Ishikawa (cell line): ENCODE measurements at regions not wholly inside any gene's neighbourhood (a gene's known extent, or its start where the extent isn't known, plus 50 kb on each side); places are given as distances from the start of the nearest gene placed in this dataset.

ENCODE experiments used
- CEBPB ChIP-seq: IDR thresholded peaks from 2 replicates; pipeline ENCODE4 v1.6.1; 2012
- CREB1 ChIP-seq: IDR thresholded peaks from 2 replicates; pipeline ENCODE4 v1.6.1; 2012; ENCODE audit warnings: low read depth
- EGR1 ChIP-seq: IDR thresholded peaks from 2 replicates; pipeline ENCODE4 v1.6.1; 2012
- EP300 ChIP-seq: IDR thresholded peaks from 2 replicates; pipeline ENCODE4 v1.6.1; 2012; ENCODE audit warnings: borderline replicate concordance
- FOXM1 ChIP-seq: IDR thresholded peaks from 2 replicates; pipeline ENCODE4 v1.6.1; 2012; ENCODE audit warnings: low read depth, borderline replicate concordance
- MAX ChIP-seq: IDR thresholded peaks from 2 replicates; pipeline ENCODE4 v1.6.1; 2012
- NFIC ChIP-seq: IDR thresholded peaks from 2 replicates; pipeline ENCODE4 v1.6.1; 2012
- RAD21 ChIP-seq: IDR thresholded peaks from 2 replicates; pipeline ENCODE4 v1.6.1; 2012; ENCODE audit warnings: low read depth
- TAF1 ChIP-seq: IDR thresholded peaks from 2 replicates; pipeline ENCODE4 v1.6.1; 2012; ENCODE audit warnings: low read depth, mild to moderate bottlenecking
- TCF12 ChIP-seq: IDR thresholded peaks from 2 replicates; pipeline ENCODE4 v1.6.1; 2012; ENCODE audit warnings: low read depth
- TEAD4 ChIP-seq: IDR thresholded peaks from 2 replicates; pipeline ENCODE4 v1.6.1; 2012
- YY1 ChIP-seq: IDR thresholded peaks from 2 replicates; pipeline ENCODE4 v1.6.1; 2012; ENCODE audit warnings: low read depth
- ZBTB7A ChIP-seq: IDR thresholded peaks from 2 replicates; pipeline ENCODE4 v1.6.1; 2012; ENCODE audit warnings: low read depth
- TF ChIP-seq, protein P1 (sequence below): IDR thresholded peaks from 2 replicates; pipeline ENCODE4 v1.6.1; 2012; ENCODE audit warnings: low read depth, mild to moderate bottlenecking
- TF ChIP-seq, protein P2 (sequence below): IDR thresholded peaks from 2 replicates; pipeline ENCODE4 v1.6.1; 2012

- no peak for TF ChIP-seq CREB1
- no peak for TF ChIP-seq RAD21
- no peak for TF ChIP-seq NFIC
- no peak for TF ChIP-seq TEAD4
- TF ChIP-seq YY1, result no peak
- no peak for TF ChIP-seq EGR1
- TF ChIP-seq MAX, result no peak
- TF ChIP-seq CEBPB, result no peak
- no peak for TF ChIP-seq TCF12
- TF ChIP-seq FOXM1, result no peak
- no peak for TF ChIP-seq ZBTB7A
- no peak for TF ChIP-seq TAF1
- TF ChIP-seq, protein P1, sequence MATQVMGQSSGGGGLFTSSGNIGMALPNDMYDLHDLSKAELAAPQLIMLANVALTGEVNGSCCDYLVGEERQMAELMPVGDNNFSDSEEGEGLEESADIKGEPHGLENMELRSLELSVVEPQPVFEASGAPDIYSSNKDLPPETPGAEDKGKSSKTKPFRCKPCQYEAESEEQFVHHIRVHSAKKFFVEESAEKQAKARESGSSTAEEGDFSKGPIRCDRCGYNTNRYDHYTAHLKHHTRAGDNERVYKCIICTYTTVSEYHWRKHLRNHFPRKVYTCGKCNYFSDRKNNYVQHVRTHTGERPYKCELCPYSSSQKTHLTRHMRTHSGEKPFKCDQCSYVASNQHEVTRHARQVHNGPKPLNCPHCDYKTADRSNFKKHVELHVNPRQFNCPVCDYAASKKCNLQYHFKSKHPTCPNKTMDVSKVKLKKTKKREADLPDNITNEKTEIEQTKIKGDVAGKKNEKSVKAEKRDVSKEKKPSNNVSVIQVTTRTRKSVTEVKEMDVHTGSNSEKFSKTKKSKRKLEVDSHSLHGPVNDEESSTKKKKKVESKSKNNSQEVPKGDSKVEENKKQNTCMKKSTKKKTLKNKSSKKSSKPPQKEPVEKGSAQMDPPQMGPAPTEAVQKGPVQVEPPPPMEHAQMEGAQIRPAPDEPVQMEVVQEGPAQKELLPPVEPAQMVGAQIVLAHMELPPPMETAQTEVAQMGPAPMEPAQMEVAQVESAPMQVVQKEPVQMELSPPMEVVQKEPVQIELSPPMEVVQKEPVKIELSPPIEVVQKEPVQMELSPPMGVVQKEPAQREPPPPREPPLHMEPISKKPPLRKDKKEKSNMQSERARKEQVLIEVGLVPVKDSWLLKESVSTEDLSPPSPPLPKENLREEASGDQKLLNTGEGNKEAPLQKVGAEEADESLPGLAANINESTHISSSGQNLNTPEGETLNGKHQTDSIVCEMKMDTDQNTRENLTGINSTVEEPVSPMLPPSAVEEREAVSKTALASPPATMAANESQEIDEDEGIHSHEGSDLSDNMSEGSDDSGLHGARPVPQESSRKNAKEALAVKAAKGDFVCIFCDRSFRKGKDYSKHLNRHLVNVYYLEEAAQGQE, result no peak
These were observed 151.9 kb downstream of the C9orf152 start for GRCh38 chr9:110056062-110056461.

DNA sequence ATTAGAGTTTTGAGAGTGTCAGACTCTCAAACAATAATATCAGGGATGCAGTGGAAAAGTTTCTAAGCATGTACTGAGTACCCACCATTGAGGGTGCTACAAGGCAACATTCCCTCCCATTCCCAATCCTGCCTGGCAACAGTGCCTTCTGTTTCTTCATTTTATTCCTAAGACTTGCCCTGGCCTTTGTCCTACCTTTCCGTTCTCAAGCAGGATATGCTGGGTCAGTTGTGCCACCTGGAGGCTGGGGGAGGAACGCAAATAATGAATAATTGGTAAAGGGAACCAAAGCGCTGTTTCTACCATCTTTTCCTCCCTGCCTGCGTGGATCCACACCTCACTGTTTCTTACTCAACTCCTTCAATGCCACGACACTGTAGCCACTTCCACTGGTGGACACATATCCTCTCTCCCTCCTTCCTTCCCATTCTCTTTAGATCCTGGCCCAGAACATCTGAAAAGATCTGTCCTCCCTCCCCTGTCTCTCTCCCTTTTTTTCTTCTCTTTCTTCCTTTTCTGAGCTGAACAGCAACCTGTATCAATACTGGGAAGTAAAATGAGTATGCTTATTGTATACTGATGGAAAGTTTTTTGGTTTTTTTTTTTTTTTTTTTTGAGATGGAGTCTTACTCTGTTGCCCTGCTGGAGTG lies 149.5 kb downstream of the C9orf152 start:
- no peak for TF ChIP-seq EP300
- TF ChIP-seq RAD21, result peak; percentile 88

- TF ChIP-seq, protein P1, result no peak
- TF ChIP-seq EP300 (no peak), TCF12 (no peak), YY1 (no peak), NFIC (no peak), FOXM1 (no peak), CEBPB (no peak), RAD21 (no peak), ZBTB7A (no peak), EGR1 (no peak), MAX (no peak), TAF1 (no peak), CREB1 (no peak), TEAD4 (no peak)
- TF ChIP-seq, protein P2, sequence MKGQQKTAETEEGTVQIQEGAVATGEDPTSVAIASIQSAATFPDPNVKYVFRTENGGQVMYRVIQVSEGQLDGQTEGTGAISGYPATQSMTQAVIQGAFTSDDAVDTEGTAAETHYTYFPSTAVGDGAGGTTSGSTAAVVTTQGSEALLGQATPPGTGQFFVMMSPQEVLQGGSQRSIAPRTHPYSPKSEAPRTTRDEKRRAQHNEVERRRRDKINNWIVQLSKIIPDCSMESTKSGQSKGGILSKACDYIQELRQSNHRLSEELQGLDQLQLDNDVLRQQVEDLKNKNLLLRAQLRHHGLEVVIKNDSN, result no peak
These were observed 148.5 kb downstream of the C9orf152 start for GRCh38 chr9:110059461-110059860.

DNA sequence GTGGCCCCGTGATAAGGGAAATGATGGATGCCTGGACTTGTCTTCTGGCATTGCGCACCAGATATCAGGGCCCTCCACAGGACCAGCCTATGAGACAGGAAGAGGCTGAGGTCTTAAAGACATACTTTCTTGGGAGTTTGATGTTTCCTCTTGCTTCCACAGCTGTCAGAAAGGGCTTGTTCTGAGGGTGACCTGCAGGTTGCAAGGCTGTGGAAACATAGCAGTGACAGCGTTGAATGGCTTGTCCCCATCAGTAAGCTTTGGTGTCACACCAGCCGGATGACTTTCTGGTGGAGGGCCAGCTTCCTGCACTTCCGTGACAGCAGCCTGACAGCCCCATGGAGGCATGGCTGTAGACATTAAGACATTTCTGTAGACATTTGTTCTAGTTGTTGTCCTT lies 143.2 kb downstream of the C9orf152 start:
- TF ChIP-seq, protein P2, result no peak

DNA sequence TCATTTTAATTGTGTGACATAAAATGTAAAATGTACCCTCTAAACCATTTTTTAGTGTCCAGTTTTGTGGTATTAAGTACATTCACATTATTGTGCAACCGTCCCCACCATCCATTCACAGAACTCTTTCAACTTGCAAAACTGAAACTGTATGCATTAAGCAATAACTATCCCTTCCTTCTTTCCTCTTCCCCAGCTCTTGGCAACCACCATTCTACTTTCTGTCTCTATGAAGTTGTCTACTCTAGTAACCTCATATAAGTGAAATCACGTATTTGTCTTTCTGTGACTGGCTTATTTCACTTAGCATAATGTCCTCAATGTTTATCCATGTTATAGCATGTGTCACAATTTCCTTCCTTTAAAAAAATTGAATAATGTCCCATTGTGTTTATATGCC lies 142.4 kb downstream of the C9orf152 start:
- TF ChIP-seq TCF12, result no peak
- no peak for TF ChIP-seq YY1
- TF ChIP-seq, protein P2, result no peak
- no peak for TF ChIP-seq NFIC
- no peak for TF ChIP-seq MAX

DNA sequence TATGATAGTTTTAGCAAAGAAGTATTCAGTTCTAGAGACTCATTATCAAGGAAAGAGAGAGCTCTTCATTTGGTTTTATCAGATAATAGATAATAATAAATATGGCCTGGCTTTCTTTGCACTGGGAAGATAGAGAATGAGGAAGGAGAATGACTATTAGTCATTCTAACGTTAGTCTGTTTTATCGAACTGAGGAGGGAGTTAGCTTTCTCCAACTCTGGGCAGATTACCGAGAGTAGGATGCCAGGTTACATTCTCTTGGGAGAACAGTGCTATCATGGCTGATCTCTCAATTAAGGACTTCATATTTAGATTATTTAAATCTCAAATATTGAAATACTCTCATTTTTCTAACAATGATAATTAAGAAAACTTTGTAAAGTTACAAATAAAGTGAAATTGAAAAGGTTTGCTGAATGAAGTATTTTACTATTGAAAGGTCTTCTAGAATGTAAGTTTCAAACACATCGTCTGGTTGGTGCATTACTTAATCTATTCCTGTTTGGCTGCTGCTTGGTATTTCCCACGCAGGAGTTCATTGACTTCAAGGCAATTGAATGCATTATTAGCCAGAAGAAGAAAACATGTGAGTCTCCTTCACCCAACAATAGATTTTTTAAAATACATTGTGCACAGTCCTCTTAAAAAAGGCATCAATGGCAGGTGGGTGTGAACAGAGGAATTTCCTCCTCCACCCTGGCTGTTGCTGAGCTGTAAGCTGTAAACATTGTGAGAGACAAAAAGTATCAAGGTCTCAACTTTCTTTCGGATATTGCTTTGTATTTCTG lies 140.8 kb downstream of the C9orf152 start:
- no peak for TF ChIP-seq TAF1
- TF ChIP-seq EP300, result no peak
- no peak for TF ChIP-seq RAD21
- TF ChIP-seq NFIC, result no peak
- no peak for TF ChIP-seq YY1
- TF ChIP-seq CEBPB, result no peak
- TF ChIP-seq TCF12, result no peak
- no peak for TF ChIP-seq ZBTB7A
- no peak for TF ChIP-seq MAX
- TF ChIP-seq CREB1, result no peak
- TF ChIP-seq, protein P2, result no peak
- no peak for TF ChIP-seq TEAD4
- TF ChIP-seq, protein P1, result no peak
- TF ChIP-seq EGR1, result no peak
- TF ChIP-seq FOXM1, result no peak
